GM18507 (cell line): ENCODE measurements at regions not wholly inside any gene's neighbourhood (a gene's known extent, or its start where the extent isn't known, plus 50 kb on each side); places are given as distances from the start of the nearest gene placed in this dataset.
"Not testable (repeated sequence)": the region's sequence is repeated elsewhere in the genome, so short reads cannot be mapped to it uniquely, and the experiment has no call there.

Source experiments
- DNase-seq: peaks from one replicate; pipeline ENCODE4 v3.0.0; 2011; ENCODE audit warnings: low read depth; ENCODE audit not compliant: insufficient read length; ENCODE audit errors: extremely low spot score
- FAIRE-seq: peaks from 2 replicates; lab custom pipeline; 2011; peaks lifted over from hg19 to GRCh38; lab: Jason Lieb, UNC

DNA sequence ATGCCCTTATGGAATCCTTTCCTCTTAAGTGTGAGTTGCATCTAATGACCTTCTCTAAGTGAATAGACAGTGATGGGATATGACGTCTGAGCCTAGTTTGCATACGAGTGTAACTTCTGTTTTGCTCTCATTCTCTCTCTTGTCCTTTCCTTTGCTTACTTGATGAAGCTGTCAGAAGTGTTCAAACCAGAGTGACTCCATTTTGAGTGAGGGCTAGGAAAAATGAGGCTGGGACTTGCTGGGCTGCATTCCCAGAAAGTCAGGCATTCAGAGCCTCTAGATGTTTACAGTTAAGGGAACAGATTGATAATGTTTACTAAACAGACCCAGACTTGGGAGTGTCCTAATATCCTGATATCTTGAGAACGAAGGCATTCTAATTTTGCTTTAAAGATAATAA is 311.2 kb upstream of the SOX4 start:
- not testable (repeated sequence) for FAIRE-seq, DNase-seq

DNA sequence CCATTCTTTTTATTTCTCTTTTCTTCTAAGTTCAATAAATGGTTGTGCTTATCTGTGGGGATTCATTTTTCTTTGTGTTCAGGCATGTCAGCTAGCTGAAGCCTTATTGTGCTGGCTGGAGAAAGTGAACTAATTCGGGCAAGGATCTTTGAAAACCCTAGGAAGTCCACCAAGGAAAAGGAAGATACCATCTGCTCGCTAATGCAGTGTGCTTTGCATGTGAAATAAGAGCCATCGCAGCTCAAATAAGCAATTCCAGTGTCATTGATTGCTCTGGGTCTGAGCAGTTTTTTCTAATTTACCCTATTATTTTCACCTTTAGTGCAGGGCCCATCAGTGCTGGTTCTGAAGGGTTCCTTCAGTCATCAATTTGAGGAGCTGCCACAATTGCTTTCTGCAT is 309.4 kb upstream of the SOX4 start:
- FAIRE-seq (no peak), DNase-seq (no peak)

DNA sequence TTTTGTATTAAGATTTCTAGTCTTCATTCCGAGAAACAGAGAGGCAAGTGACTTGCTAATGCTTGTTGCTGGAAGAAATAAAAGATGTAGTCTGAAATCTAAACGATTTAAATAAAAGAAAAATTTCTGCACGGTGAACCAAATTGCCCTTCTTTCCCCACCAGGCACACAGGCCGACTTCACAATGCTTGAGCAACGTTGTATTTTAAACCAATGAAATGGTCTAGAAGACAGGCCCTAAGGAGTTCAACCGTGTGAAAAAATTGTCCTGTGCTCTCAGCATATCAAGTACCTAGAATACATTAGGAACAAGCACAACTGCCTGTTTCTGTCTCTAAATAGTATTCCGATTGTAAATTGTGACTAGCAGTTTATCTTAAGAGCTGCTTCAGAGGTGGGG is 308.8 kb upstream of the SOX4 start:
- no peak for FAIRE-seq

DNA sequence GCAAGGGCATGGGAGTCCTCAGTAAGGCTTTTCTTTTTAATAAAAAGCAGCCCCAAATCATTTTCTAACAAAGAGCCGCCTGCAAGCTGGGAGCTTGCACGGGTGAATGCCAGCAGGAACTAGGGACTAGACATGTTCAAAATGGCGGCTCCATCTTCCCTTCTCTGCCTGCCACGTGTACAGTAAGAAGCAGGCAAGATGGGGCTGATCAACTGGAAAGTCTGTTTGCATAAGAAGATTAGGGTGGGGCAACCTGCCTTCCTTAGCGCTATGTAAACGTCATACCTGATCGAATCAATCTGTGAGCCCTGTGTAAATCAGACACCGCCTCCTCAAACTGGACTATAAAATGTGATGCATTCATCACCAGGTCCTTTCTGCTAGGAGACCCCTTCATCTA is 299.4 kb upstream of the SOX4 start:
- DNase-seq (no peak), FAIRE-seq (no peak)

More for the DNA sequence above, 308.8 kb upstream of the SOX4 start:
- DNase-seq, result no peak

DNA sequence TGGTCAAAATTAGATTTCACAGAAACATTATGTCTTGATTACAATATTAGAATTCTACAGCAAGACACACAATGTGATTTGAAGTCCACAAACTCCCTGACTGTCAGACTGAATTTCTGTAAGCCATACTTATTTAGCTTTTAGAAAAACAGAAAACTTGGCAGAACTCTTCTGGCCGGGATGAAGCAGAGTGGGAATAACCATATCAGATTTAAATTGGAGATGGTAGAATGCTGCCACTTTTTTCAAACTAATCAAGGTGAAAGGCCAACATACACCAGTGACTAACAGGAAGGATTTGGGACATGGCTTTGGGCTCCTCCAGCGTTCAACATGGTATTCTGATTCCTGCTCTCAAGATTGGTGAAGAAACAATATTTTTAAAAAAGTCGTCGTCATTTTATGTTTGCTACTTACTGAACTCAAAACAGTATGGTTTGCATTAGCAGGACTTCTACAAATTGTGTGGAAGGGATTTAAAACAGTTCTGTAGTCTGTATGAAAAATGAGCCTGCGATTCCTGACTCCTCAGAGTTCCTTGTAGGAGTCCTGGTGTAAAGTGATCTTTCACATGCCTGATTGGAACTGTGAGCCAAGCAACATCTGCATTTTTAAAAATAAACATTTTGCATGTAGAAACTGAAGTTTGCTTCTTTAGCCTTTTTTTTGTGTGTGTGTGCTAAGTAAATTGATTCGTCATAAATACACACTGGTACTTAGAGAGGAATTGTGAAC is 297.9 kb upstream of the SOX4 start:
- DNase-seq (no peak), FAIRE-seq (no peak)

DNA sequence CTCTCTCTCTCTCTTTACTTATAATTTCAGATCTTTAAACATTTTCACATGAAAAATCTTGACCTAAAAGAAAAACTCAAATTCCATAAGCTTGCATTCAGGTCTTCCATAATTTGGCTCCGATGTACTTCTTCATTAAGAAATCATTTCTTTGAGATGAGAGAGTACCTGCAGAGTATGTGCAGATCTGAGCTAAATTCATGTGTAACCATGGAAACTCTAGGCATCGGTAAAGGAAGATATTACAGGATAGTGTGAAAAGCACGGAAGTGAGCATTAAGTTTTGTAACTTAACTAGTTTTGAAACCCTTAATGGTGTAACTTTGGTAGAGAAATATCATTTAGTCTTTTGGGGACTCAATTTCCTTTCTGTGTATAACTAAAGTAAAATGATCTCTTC is 295.9 kb upstream of the SOX4 start:
- no peak for DNase-seq
- no peak for FAIRE-seq

DNA sequence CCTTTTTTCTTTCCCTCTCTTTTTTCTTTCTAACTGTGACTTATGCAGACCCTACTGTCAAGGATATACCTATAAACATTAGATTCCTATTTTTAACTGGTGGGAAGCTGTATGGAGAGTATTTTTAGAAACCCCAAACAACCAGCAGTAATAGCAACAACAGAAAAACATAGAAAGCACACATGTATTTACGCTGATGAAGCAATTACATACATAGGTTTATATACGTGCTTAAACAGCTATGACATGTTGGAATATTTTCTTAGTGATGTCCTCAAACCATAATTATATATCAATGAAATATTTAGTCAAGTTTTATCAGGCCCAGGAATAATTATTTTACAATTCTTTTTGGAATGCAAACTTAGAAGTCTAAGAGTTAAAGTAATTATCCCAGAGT is 294.3 kb upstream of the SOX4 start:
- DNase-seq (no peak), FAIRE-seq (no peak)

DNA sequence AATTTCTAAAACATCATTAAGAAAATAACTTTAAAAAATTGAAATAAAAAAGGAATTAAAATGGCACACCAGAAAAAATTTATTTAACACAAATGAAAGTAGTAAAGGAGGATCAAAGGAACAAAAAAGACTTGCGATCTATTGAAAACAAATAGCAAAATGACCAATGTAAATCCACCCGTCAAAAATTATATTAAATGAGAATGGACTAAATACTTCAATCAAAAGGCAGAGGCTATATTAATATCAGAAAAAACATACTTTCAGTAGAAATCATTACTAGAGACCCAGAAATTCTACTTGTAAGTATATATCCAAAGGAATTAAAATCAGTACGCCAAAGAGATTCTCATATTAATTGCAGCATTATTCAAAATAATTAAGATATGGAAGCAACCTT is 293.1 kb upstream of the SOX4 start:
- DNase-seq (no peak), FAIRE-seq (no peak)

DNA sequence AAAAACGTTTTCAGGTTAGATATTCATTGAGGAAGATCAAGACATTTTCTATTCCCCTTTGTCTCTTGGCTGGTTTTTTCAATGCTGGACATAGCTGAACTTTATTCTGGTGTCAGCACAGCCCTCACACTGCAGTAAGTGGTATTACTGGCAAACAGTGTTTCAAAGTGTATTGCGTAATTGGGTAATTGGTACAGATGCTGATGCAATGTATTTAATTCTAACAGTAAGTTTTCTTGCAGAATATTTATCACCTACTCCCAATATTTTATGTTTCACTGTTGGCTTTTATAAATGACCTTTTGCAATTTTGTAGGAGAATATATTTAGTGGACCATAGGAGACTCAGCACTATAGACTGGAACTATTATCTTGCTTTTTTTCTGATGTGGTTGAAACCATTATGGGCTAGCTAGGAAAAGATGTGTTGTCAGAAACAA is 287.6 kb upstream of the SOX4 start:
- DNase-seq (no peak), FAIRE-seq (no peak)

DNA sequence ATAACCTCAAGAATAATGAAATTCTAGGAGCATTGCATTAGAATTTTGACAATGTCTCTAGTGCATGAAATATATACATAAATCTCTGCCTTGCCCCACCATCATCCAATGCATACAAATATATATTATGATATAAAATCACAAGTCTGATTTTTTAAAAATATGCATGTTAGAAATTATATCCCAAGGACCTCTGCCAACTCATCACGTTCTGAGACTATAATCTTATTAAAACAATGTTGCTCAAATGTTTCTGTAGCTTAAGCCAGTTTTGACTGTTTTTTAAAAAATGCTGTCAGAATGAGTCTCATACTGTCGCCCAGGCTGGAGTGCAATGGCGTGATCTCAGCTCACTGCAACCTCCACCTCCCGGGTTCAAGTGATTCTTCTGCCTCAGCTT is 287.0 kb upstream of the SOX4 start:
- DNase-seq (no peak), FAIRE-seq (no peak)

DNA sequence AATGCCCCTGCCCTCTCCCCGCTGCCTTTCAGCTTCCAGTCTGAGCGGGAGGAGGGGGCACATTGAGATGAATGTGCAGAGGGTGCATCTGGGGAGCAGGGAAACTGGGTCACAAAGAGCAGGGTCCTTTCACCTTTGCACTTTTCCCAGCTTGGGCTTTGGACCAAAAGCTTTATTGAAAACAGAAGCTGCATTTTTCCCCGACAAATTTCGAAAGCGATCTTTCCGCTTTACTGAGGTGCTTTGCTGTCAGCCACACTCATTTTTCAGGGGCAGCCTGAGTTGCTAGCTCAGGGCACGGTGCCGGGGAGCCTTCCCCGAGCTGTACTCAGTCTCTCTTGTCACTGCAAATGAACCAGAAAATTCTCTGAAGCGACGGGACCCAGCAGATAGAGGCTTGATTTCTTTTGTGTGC is 283.7 kb upstream of the SOX4 start:
- FAIRE-seq (no peak), DNase-seq (no peak)

DNA sequence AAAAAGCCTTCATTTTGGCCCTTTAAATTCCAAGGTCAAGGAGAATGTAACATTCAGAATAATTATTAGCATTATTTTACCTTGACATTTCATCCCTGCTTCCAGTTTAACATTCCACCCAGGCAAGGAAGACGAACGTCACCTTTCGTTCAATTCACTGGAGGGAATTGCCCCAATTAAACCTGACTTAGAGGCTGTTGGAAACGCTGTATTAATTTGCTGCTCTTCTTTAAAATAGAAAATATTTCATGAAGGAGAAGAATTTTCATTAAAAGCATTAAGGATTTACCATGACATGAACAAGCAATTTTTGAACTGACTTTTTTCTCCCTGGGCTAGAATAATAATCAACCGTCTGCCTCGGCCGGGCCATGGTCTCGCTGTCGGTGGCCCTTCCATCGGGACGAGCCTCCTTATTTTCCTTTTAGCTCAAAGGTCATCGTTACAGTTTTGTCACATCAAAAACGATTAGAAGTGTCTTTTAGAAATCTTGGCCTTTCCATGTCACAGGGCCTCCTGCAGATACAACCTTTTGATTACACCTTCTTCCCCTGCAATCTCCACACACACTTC is 282.9 kb upstream of the SOX4 start:
- DNase-seq, result no peak
- no peak for FAIRE-seq

DNA sequence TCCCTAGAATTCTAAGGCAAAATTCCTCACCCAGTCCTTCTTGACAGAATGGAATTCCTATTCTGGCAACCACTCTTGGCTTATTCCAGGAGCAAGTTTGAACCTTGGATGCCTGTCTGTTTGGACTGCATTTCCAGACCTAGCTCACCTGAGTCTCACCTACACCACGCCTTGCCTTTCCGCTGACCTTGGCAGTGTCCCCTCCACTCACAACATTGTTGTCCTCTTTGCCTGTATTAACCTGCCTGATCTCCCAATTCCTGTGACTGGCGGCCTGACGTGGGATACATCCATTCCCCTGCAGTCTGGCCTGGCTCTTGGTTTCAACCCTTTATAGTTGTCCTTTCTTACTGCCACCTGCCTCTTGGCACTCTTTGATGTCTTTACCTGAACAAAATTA is 281.4 kb upstream of the SOX4 start:
- FAIRE-seq (no peak), DNase-seq (no peak)

DNA sequence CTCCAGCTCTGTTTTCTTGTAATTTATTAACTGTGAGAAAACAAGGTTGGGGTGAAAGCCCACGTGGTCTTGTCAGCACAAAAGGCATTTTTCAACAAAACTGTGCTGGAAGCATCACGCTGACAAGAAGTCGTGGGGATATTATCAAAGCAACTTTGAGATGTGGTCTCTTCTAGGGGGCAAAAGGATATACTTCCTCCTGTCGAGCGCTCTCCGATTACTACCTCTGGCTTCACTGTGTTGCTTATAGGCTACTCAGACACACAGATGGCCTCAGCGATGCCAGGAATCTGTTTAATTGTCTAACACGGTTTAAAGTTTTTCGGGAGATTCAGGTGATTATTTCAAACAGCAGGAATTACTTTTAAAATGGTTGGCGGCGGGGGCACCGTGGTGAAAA is 275.9 kb upstream of the SOX4 start:
- FAIRE-seq, result no peak

DNA sequence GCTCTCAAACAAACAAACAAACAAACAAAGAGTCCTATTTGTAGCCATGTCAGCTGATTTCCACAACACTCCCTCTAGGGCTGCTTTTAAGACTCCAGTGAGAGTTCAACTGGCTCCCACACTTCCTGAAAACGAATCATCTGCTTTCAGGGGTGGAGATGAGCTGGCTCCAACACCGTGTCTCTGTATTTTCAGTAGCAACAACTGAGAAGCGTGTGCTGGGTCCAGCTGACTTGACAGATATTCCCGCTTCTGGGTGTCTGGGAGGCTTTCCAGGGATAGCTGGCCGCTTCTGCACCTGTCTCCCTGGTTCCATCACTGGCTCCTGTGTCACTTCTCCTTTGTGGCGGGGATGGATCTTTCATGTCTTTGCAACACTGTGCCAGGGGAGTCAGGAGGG is 272.5 kb upstream of the SOX4 start:
- DNase-seq, result no peak
- no peak for FAIRE-seq

More for the DNA sequence above, 275.9 kb upstream of the SOX4 start:
- DNase-seq, result no peak

DNA sequence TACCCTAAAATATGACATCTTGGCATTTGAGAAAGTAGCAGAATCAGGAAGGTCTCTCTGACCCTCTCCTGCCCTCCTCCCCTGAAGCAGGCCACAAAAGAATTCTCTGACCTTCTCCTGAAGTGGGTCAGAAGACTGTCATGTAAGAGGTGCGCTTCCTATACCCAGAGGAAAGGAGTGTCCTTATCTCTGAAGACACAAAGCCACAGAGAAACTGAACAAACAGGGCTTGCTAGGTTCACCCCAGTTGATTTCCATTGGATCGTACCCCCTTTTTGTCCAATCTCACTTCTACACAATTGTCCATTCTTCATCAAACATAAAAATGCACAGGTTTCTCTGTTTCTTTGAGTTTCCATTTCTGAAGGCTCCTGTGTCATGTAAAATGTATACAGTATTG is 272.0 kb upstream of the SOX4 start:
- no peak for FAIRE-seq
- no peak for DNase-seq

DNA sequence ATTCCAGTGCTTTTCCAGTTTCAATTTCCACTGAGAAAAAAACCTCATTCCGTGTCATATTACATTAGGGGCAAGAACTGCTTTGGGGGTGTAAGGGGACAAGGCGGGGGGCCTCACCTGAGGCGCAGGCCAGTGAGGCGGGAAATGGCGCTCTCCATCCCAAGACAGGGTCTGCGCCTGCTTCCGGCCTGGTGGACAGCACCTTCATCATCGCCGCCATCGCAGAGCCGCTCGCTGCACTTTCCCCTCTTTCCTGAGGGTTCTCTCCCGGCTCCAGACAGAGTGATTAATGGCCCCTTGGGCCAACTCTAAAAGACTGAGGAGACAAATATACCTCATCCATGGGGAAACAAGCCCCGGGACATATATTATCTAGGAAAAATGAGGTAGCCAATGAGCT is 270.0 kb upstream of the SOX4 start:
- DNase-seq (no peak), FAIRE-seq (no peak)

DNA sequence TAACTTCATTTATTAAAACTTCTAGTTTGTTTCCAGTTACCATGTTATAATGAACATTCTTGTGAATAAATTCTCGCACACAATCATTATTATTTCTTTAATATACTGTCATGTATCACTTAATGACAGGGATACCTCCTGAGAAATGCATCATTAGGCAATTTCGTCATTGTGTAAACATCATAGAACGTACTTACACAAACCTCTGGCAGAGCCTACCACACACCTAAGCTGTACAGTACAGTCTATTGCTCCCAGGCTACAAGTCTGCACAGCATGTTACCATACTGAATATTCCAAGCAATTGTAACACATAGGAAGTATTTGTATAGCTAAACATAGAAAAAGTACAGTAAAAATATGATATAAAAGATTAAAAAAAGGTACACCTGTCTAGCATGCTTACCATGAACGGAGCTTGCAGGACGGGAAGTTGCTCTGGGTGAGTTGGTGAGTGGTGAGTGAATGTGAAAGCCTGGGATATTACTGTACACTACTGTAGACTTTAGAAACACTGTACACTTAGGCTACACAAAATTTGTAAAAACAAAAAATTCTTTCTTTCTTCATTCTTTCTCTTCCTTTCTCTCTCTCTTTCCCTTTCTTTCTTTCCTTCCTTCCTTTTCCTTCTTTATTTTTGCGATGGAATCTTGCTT is 268.2 kb upstream of the SOX4 start:
- FAIRE-seq (peak; percentile 58), DNase-seq (no peak)

DNA sequence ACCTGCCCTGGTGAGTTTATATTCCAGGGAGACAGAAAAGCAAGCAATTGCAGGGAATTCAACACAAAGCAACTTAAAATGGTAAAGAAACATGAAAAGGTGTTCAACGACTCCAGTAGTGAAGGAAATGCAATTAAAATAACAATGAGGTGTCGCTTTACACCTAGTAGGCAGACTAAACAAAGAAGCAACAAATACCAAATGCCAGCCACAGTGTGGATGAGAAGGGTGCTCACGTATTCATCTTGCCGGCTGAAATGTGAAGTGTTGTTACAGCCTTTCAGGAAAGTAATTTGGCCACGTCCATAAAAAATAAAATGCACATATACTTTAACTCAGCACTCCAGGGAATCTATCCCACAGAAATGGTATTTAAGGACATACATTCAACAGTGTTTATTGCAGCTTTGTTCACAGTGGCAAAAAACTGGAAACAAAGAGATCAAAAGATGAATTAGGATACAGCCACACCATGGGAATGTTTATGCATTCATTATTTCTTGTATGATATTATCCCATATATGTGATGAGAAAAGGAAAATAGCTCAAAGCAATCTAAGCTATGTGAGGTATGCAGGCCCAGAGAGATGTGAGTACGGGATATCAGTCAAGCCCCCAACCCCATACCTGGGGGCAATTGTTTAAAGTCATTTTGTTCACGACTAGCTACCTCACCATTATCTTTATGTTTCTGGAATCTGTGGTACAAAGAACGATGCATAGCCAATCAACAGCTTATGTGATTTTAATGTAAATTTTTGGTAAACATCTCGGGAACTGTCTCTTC is 266.0 kb upstream of the SOX4 start:
- no peak for FAIRE-seq
- DNase-seq, result no peak

DNA sequence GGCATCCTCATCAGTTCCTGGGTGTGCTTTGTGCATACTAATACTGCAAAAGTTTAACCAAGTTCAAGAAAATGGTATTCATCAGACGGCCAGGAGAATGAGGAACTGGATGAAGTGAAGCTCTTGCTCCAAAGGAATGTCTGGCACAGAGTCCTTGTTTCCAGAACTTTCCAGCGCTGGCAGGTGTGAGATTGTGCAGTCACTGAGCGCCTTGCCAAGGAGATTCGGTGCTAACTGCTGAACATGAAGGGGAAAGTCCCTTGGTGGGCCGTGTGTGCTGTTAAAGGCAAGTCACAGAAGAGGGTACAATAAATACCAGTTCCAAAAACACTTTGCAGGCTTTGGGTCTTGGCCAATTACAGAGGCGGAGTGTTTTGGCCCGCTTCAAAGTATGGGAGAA is 262.3 kb upstream of the SOX4 start:
- no peak for DNase-seq
- FAIRE-seq, result no peak
